IPS-NIHi11 (cell line): ENCODE measurements at regions not wholly inside any gene's neighbourhood (a gene's known extent, or its start where the extent isn't known, plus 50 kb on each side); places are given as distances from the start of the nearest gene placed in this dataset.

Experiments used
- DNase-seq: peaks from one replicate; pipeline ENCODE4 v3.0.0; 2012; ENCODE audit warnings: mixed read lengths, low spot score

DNA sequence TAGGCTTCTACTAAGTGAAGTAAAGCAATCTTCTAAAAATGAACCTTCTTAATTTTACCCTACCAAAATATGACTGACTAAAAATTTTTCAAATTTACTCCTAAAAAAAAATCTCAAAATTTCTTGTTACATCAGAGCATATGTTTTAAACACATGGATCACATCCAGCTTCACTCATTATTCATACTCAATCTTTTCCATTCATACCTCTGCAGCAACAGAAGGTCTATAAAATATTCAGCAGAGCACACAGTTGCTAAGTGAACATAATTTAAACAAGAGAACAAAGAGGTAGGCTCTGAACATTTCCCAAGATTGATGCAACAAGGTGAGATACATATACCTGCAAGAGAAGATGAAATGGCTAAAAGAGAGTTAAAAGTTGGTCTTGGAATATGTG lies 213.9 kb downstream of the SOD2 start:
- DNase-seq, result no peak

DNA sequence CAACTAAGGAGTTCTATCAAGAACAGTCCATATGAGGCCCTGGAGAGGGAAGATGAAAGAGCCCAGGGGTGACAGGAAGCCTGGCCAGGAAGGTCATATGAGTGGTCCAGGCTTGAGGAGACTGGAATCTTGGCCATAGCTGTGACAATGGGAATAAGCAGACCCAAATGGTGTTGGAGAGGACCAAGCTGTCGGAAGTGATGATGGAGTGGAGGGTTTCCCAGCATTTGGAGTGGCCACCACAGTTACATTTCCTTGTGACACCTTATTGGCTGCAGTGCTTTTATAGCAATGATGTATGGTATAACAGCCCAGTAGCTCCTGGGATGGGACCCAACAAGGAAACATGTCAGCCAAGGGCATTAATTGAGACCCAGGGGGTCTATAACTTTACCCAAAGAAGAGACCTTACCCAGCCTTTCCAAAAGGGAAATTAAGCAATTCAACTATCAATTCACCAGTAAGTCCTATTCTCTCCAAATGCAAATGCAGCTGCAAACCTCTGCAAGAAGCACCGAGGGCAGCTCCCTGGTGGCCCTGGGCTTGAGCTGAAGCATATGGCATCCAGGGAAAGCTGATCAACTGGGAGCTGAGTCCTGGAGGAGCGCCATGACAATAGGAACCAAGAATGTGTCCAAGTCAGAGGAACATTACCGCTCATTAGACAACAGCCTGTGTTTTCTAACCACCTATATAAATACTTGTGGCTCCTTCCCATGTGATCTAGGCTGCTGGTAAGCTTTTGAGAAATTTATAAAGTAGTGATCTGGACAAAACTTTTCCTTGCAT lies 219.4 kb downstream of the SOD2 start:
- DNase-seq, result no peak

DNA sequence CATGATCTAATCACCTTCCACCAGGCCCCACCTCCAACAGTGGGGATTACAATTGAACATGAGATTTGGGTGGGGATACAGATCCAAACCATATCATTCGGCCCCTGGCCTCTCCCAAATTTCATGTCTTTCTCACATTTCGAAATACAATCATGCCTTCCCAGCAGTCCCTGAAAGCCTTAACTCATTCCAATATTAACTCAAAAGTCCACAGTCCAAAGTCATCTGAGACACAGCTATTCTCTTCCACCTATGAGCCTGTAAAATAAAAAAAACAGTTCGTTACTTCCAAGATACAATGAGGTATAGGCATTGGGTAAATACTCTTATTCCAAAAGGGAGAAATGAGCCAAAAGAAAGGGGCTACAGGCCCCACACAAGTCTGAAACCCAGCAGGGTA lies 222.6 kb downstream of the SOD2 start:
- DNase-seq, result no peak

DNA sequence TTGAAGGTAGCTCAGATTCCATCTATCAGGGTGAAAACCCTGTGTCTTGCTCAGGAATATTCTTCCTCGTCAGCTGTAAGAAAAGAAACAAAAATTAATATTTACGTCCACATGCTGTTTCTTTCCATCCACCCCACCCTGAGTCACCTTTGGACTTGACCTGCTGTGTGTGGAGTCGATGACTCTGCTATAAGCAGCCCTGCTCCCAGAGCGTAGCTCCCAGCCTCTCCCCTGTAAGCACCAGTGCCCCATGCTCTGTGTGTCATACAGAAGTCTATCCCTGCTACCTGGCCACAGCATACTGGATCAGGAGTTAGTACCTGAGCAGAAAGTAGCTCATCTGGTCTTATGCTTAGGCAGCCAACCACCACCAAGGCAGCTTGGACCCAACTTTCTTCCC lies 223.6 kb downstream of the SOD2 start:
- no peak for DNase-seq

DNA sequence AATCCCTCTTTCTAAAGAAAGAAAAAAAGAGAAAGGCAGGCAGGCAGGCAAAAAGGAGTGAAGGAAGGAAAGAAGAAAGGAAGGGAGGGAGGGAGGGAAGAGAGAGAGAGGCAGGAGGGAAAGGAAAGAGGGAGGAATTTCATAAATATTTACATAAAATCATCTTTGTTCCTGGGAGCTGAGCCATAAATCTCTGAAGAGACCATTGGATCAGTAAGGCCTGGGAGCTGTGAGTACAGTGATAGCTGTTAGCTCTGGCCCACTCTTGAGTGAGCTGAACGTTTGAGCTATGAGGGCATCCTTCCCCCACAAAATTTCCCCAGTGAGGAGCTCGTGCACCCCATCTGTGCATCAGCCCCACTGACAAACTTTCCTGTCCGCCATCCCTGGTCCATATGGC lies 224.0 kb downstream of the SOD2 start:
- DNase-seq, result no peak

DNA sequence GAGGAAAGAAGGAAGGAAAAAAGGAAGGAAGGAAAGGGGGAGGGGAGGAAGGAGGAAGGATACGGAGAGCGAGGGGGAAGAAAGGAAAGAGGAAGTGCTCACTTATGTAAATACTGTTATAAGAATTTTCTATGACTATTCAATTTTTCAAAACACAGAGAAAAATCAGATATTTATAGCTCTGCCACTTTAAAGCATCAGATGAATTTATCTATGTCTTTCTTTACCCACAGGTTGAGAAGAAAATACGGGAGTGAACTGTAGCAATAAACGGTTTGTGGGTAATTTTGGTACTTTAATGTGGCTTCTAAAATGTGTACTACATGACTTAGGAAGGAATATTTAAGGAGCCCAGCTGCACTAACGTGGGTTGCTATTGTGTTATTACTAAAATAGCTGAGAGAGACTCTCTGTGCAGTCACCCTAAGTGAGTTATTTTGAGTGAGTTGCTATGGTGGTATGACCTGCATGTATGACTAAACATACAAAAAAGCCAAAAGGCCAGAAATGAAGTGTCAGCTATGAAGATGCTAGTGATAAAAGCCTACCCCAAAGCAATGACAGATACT lies 225.5 kb downstream of the SOD2 start:
- no peak for DNase-seq

DNA sequence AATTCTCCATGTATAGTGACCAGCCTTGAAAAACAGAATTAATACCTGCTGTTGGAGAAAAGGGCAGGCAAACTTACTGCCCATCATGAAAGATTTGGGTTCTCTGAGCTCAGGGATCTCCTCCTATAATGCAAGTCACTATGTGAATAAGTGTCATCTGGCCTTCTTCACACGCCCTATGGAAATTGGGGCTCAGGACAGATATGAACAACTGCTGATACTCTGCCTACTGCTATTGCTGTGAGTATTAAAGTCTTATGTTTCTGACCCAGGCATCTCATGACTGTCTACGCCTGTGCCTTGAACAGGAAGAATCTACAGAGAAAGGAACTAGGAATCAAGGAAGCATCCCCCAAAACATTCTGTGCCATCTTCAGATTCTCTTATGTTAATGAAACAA lies 226.1 kb downstream of the SOD2 start:
- no peak for DNase-seq

DNA sequence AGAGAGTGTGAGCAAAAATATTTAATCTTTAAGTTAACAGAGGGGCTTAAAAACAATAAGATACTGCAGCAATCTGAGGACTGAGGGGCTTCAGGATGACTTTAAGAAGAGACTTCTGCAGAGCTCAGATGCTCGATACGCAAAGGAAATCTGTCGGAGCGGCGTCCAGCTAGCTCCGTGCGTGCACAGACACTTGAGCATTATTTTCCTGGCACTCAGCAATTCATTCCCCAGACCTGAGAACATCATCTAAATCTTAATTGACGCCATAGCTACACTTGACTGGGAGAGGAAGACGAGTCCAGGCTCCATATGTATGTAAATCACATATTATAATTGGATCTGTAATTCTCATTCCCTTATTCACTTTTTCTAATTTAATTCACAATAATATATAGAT lies 228.2 kb downstream of the SOD2 start:
- no peak for DNase-seq

DNA sequence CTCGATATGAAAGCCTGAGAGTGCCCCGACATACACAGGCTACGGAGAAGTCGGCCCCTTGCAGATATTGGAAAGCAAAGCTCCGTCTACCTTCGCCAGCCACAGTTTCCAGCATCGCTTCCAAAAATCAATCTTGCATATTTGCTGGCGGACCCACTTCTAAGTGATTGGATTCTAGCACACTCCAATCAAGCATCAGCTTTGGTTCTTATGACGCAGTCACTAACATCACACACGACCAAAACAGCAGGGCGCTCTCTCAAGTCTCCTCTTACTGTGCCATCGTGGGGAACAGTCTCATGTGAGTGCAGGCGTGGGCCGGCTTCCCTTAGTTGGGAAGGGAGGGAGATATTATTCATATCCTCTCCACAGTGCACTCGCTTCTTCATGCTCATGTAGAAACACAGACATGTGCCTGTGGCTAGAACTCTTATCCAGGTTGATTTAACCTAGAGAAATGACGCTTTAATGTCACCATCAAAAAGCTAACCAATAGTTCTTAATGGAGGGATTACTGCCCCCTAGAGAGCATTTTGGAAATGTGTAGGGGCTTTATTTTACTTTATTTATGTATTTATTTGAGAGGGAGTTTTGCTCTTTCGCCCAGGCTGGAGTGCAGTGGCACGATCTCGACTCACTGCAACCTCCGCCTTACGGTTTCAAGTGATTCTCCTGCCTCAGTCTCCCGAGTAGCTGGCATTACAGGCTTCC lies 229.8 kb downstream of the SOD2 start:
- DNase-seq, result no peak

DNA sequence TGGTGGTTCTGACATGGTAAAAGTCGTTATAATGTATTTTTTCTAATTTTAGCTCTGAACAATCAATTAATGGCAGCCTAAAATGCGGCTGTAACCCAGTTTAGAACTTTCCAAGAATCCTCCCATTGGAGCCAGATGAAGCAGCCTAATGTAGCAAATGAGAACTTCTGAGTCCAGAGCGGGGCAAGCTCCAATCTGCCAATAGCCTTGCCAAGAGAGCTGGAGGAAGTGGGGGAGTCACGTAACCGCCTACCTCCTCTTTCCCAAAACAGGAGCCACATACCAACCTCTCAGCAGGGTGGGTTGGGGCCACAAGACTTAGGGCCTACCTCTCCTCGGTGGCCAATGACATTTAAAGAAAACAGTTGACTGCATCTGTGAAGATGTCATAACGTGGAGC lies 230.6 kb downstream of the SOD2 start:
- no peak for DNase-seq

DNA sequence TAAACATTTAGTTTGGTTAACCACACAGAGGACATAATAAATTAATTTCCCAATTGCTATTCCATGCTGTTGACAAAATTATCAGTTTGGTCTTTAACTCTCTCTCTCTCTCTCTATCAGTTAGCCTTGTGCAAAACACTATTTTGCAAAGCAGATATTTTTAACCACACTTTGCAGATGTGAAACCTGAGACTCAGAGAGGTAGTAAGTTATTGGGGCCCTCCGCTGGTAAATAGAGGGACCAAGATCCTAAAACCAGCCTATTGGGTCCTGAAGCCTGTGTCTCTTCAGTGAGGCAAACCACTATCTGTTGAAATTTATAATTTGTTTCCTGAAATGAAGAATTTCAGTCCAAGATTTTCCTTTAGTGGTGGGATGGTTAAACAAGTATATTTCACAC lies 231.0 kb downstream of the SOD2 start:
- DNase-seq, result no peak

DNA sequence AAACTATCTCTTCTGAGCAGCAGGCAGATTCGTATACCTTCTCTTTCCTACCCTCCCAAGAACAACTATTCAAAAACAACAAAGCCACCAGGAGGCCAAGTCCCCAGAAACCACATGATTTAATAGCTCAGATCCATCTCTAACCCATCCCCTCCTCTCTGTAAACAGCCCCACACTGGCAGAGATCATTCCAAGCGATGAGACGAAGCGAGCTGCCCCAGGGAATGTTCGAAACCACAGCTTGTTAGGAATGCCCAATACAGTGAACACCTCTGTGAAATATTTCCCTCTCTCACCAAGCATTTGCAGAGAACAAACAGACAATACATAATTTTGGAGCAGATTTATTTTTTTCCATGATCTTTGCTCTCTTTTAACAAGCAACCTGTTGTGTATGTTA lies 231.8 kb downstream of the SOD2 start:
- DNase-seq, result no peak

DNA sequence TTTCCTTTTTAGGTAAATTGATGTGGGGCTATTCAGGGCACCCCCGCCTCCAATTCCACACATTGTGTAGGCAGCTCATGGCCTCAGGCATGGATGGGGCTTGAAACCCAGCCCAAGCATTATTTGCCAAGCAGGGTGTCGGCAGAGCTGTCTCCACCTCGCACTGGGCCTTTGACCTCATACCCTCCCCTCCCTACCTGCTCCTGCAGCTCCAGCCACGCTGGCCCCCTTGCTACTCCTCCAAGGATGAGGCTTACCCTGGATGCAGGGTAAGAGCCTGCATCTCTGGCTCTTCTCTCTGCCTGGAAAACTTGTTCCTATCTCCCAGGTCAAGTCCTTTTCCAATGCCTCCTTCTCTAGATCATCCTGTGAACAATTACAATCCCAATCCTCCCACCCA lies 232.6 kb downstream of the SOD2 start:
- no peak for DNase-seq

DNA sequence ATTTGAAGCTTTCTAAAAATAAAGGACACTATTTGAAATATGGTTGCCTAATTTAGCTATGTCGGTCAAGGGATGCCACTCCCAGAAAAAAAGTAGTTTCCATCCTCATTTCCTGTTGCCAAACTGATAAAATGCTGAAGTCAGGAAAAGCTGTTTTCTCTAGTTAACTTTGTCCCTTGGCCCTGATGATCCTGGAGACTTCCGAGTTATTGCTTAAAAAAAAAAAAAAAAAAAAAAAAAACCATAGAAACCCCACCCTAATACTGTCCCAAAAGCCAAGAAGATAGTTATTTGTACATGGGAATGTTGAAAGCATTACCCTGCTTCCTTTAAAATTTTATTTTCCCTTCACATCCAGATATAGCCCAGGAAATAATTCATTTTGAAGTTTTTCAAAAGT lies 236.7 kb downstream of the SOD2 start:
- DNase-seq, result no peak

DNA sequence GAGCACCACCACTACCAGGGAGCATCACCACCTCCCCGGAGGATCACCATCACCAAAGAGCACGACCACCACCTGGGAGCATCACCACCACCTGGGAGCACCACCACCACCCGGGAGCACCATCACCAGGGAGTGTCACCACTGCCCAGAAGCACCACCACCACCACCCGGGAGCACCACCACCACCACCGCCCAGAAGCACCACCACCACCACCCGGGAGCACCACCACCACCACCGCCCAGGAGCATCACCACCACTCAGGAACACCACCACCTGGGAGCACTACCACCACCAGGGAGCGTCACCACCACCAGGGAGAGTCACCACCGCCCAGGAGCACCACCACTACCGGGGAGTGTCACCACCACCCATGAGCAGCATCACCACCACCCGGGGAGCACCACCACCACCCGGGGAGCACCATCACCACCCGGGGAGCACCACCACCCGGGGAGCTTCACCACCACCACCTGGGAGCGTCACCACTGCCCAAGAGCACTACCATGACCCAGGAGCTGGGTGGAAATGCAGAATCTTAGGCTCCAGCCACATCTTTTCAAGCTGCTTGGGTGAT lies 237.3 kb downstream of the SOD2 start:
- no peak for DNase-seq

DNA sequence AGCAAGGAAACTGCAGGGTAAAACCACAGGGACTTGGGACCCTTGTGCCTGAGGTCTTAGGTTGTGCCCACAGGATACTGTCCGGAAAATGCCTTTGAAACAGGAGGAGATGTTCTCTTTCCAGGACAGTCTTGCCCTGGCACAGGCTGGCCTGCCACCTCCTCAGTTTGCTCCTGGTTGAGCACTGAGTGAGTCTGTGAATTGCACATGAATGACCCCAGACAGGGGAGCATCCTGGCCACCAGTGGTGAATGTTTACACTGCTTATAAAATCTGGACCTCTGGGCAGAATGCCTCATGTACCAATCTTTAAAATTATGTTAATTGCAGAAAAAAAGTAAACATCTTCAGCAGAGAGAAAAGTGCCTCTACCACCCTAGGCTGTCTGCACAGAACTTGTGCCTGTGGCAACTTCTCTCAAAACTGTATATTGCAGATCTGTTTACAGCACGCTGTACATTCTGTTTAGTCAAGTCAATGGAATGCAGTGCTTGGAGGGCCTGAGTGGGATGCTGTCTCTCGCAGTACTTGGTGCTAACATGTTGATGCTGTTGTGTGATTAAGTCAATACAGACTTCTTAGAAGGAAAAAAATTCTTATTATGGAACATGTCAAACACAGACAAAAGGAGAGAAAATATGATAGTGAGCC lies 242.1 kb downstream of the SOD2 start:
- DNase-seq, result no peak

DNA sequence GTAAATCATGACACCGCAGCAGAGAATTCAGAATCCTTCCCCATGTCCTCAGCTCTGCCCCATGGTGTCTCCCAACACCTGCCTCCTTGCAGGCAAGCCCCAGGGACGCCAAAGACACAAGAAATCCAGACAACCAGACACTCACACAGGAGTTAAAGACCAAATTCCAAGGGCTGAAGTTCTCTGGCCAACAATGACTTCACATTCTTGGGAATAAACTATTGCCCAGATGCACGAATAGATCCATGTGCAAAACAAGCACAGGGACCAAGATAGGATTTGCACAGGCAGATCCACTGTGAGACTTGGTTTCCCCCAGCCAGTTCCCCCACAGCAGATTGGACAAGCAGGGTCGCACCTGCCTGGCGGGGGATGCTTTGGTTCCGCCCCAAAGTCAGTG lies 246.7 kb downstream of the SOD2 start:
- DNase-seq, result no peak

DNA sequence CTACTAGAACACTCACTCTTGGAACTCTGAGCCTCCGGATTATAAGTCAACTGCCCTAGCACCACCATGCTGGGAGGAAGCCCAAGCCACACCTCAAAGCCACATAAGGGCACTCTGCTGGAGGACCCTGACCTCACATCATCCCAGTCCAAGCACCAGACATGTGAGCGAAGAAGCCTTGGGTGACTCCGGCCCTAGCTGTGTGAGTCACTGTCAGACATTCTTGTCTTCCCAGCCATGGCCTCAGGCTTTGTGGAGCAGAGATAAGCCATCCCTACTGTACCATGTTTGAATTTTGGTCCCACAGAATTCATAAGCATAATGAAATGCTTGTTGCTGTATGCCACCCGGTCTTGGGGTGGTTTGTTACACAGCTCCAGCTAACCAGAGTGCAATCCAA lies 247.7 kb downstream of the SOD2 start:
- DNase-seq, result no peak

DNA sequence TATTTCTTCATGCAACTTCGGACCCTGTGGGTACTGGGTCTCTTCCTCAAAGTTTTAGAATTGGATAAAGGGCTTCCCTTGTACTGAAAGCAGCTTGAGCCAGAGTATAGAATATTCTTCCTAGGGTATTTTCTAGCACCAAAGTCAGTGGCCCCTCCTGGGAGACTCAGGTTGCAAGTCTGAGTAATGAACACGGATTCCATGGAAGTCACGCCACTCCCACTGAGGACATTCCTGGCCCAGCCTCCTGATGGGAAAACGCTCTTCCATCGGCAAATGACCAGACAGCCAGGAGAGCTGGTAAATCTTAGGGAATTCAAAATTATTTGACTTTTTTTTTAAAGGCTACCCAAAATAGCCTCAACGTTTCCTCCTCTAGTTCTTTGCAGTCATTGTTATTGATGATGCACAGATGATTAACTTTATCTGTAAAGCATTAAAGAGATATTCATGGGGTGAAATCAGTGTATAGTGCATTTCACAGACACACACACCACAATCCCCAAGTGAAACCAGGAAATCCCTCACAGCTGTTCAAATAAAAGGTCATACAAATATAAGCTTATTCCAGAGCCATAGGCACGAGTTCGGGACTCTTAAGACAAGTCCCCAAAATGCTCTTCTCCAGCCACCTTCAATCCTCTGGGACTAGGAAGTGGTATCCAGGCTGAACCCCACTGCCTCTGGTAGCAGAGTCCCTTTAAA lies 248.8 kb downstream of the SOD2 start:
- no peak for DNase-seq

DNA sequence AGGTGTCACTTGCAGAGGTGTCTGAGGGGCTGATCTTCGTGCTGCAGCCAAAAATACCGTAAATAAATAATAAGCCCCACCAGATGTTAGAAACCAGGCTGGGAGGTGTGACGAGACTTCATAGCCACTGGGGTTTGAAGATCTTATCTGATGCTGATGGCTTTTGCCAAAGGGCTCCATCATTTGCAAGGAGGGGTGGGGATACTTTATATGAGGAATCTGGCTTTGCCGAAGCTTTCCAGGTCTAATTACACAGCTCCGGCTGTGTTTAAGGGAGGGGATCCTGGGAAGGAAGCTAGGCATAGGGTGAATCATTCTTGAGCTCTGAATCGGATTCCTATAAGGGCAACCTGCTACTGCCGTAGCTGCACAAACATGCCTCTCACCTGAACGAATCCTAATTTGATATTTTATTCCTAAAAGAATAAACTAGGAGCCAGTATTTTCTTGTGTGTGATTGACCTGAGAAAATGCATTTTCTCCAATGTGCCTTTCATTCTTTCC lies 249.6 kb downstream of the SOD2 start:
- no peak for DNase-seq

DNA sequence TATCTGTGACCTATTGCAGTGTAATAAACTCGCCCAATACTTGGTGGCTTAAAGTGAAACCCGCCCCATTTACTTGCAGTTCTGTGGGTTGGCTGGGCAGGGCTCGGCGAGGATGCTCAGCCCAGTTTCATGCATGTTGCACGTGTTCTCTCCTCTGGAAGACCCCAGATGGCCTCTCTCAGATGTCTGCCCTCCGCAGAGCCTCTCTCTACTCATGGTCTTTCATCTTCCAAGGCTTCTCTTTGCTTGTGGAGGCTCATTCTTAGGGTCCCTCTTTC lies 251.4 kb downstream of the SOD2 start:
- DNase-seq, result no peak
